ENCODE measurements at regions not wholly inside any gene's neighbourhood (a gene's known extent, or its start where the extent isn't known, plus 50 kb on each side); places are given as distances from the start of the nearest gene placed in this dataset.
"Not testable (repeated sequence)": the region's sequence is repeated elsewhere in the genome, so short reads cannot be mapped to it uniquely, and the experiment has no call there.

DNA sequence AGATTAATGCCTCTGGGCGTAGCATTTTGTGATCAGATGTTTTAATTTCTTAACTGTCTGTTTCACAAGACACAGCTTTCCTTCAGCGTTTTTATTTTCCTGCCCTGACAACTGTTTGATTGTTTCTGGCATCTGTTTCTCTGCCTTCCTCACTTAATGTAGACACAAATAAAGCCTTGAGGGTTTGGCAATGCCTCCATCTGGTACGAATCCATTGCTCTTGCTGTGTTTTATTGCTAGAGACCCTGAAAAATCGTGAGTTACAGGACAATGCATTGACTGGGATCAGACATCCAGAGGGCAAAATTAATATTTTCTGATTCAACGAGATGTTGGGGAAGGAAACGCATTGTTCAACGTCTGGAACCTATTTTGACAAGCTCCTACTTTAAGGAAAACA is 363.5 kb downstream of the MRPL39 start:
- Mint-ChIP-seq H3K4me1 (no peaks in the 10 kb centered on the region), H3K36me3 (no peaks in the 10 kb centered on the region), H3K4me3 (no peak overlapping the region), H3K9me3 (no peaks in the 10 kb centered on the region), H3K27ac (no peak overlapping the region), H3K27me3 (peaks cover 2% of the 10 kb centered on the region)
- ATAC-seq (ENCODE audit: low read depth) (no peak), DNase-seq (no peak)
- POLR2A ChIA-PET, result no interaction called here

DNA sequence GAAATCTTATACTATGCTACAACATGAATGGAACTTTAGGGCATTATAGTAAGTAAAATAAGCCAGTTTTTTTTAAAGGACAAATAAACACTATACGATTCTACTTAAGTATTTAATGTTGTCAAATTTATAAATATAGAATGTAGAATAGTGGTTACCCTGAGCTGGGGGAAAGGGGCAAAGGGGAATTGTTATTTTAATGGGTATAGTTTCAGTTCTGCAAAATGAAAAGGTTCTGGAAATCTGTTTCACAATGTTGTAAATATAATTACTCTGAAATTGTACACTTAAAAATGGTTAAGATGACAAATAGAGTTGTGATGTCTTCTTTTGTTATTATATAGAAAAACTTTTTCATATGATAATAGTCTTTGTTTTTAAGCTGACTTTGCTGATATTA is 366.3 kb downstream of the MRPL39 start:
- Mint-ChIP-seq H3K9me3 (no peaks in the 10 kb centered on the region), H3K27ac (no peak overlapping the region), H3K27me3 (peaks cover 2% of the 10 kb centered on the region), H3K4me3 (no peak overlapping the region), H3K36me3 (no peaks in the 10 kb centered on the region), H3K4me1 (no peaks in the 10 kb centered on the region)
- no peak for DNase-seq
- ATAC-seq (ENCODE audit: low read depth), result no peak
- POLR2A ChIA-PET, result no interaction called here

DNA sequence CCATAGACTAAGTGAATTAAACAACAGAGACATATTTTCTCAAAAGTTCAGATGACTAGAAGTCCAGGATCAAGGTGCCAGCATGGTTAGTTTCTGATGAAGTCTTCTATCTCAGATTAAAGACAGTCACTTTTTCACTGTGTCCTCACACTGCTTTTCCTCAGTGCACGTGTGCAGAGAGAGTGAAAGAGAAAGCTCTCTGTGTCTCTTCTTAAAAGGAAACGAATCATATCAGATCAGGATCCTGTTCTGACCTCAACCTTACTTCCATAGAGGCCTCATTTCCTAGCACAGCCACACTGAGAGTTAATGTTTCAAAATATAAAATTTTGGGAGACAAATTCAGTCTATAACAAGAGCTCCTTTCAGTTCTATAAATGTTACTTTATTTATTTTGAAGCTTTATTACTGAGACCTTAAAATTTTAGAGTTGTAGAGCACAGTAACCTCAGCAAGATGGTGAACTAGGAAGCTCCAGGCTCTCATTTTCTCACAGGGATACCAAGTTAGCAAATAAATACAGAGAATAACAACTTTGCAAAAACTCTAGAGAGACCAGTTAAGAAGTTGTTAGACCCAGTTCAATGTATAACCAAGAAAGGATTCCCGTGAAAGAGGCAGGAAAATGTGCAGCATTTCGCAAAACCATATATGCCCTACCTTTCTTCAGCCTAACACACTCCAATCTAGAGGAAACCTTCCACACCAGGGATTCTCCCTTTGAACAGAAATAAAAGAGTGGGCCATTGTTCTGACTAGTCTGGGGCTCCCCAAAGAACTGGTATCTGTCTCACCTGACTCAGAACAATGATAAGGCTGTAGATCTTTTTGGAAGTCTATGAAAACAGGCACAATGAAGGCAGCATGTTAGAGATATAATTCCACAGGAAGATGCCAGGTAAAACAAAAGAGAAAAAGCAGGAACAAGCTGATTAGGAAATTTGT is 372.2 kb downstream of the MRPL39 start:
- ATAC-seq (ENCODE audit: low read depth) (peak; percentile 45), DNase-seq (no peak)
- Mint-ChIP-seq H3K36me3 (no peaks in the 10 kb centered on the region), H3K27me3 (peaks cover 2% of the 10 kb centered on the region), H3K4me1 (no peaks in the 10 kb centered on the region), H3K27ac (no peak overlapping the region), H3K4me3 (no peak overlapping the region), H3K9me3 (no peaks in the 10 kb centered on the region)
- POLR2A ChIA-PET, result no interaction called here

DNA sequence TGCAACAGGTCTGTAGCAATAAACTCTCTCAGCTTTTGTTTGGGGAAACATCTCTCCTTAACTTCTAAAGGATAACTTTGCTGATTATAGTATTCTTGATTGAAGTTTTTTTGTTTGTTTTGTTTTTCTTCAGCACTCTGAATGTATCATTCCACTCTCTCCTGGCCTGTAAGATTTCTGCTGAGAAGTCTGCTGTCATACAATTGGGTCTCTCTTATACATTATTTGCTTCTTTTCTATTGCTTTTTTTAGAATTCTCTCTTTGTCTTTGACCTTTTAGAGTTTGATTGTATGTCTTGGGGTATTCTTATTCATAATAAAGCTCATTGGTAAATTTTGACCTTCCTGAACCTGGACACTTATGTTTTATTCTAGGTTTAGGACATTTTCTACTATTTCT is 386.3 kb downstream of the MRPL39 start:
- Mint-ChIP-seq H3K36me3 (no peaks in the 10 kb centered on the region), H3K9me3 (peaks cover 10% of the 10 kb centered on the region), H3K27ac (no peak overlapping the region), H3K4me1 (no peaks in the 10 kb centered on the region), H3K27me3 (no peaks in the 10 kb centered on the region), H3K4me3 (no peak overlapping the region)
- DNase-seq (no peak), ATAC-seq (ENCODE audit: low read depth) (no peak)
- POLR2A ChIA-PET, result no interaction called here

DNA sequence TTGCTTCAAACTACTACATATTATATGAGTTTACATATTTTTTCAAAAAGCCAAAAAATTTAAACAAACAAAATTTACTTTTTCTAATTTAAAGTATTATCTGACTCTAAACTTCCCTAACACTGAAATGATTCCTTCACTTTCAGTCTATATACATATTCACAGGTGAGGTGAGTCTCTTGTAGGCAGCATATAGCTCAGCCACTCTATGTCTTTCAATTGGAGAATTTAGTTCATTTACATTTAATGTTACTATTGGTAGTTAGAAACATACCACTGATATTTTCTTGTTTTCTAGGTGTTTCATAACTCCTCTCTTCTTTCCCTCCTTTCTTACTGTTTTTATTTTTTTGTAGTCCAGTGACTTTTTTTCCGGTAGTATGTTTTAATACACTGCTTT is 387.1 kb downstream of the MRPL39 start:
- no peak overlapping the region for H3K27ac Mint-ChIP-seq
- H3K36me3 Mint-ChIP-seq, result no peaks in the 10 kb centered on the region
- ATAC-seq (ENCODE audit: low read depth), result no peak
- H3K4me1 Mint-ChIP-seq, result no peaks in the 10 kb centered on the region
- H3K4me3 Mint-ChIP-seq, result no peak overlapping the region
- no peak for DNase-seq
- H3K9me3 Mint-ChIP-seq, result peaks cover 10% of the 10 kb centered on the region
- POLR2A ChIA-PET, result no interaction called here
- H3K27me3 Mint-ChIP-seq, result no peaks in the 10 kb centered on the region

DNA sequence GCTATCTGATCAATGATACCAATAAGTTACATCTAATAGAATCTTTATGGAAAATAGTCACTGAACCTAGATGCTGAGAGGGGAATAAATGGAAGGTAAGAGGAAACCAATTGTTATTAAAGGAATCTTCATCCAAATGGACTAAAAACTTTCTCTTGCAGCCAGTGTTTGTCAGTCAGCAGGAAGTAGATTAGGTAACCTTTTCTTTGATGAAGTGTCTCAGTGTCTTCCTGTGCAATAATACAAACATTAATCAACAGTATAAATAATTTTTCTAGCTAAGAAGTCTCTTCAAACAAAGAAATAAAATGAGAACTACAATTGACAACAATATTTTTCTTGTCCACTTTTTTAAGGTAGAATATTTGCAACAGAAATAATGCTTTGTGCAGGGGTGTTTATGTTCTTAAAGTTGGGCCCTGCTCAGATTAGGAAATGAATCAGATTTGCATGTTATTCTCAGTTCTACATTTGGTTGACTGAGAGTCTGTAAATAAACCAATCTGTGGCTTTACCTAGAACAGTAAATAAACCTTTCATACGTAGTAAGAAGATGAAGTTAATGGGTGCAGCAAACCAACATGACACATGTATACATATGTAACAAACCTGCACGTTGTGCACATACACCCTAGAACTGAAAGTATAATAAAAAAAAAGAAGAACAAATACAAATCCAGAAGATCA is 391.4 kb downstream of the MRPL39 start:
- no peak for ATAC-seq (ENCODE audit: low read depth)
- Mint-ChIP-seq H3K36me3 (no peaks in the 10 kb centered on the region), H3K9me3 (no peaks in the 10 kb centered on the region), H3K4me1 (no peaks in the 10 kb centered on the region), H3K27ac (no peak overlapping the region), H3K4me3 (no peak overlapping the region), H3K27me3 (no peaks in the 10 kb centered on the region)
- DNase-seq, result no peak
- POLR2A ChIA-PET, result no interaction called here

DNA sequence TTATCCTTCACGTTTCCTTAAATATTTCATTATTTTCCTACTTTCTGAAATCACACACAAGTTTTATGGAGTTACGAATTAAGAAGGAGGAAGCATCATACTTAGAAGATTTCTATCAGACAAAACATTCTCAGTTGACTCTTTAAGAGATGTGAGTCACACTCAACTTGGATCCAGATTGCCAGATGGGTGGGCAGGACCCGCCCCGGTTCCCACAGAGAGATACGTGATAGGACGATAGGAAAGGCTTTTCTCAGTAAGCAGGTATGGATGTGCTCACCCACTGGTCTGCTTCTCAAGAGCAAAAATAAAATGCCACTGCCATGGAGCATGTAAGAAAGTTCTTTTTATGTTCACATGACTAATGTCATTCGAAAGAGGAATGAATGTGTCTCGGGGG is 392.6 kb downstream of the MRPL39 start:
- no peak overlapping the region for H3K4me3 Mint-ChIP-seq
- DNase-seq (no peak), ATAC-seq (ENCODE audit: low read depth) (no peak)
- no peaks in the 10 kb centered on the region for H3K4me1 Mint-ChIP-seq
- H3K9me3 Mint-ChIP-seq, result no peaks in the 10 kb centered on the region
- H3K36me3 Mint-ChIP-seq, result no peaks in the 10 kb centered on the region
- H3K27ac Mint-ChIP-seq, result no peak overlapping the region
- H3K27me3 Mint-ChIP-seq, result no peaks in the 10 kb centered on the region
- POLR2A ChIA-PET, result no interaction called here

DNA sequence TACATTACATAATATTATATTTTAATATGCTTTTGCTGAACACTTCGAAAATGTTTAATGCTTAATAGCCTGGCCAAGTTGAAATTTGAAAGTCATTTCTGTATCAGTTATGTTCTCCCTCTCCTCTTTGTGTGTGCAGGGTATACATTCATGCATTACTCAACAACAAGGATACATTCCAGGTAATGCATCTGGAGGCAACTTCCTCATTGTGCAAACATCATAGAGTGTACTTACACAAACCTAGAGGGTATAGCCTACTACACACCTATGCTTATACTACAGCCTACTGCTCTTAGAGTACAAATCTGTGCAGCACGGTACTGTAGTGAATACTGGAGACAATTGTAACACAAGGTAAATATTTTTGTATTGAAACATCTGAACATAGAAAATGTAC is 407.3 kb downstream of the MRPL39 start:
- Mint-ChIP-seq H3K27ac (no peak overlapping the region), H3K36me3 (no peaks in the 10 kb centered on the region), H3K9me3 (no peaks in the 10 kb centered on the region), H3K4me1 (no peaks in the 10 kb centered on the region), H3K27me3 (no peaks in the 10 kb centered on the region), H3K4me3 (no peak overlapping the region)
- POLR2A ChIA-PET, result no interaction called here
- DNase-seq (no peak), ATAC-seq (ENCODE audit: low read depth) (no peak)

DNA sequence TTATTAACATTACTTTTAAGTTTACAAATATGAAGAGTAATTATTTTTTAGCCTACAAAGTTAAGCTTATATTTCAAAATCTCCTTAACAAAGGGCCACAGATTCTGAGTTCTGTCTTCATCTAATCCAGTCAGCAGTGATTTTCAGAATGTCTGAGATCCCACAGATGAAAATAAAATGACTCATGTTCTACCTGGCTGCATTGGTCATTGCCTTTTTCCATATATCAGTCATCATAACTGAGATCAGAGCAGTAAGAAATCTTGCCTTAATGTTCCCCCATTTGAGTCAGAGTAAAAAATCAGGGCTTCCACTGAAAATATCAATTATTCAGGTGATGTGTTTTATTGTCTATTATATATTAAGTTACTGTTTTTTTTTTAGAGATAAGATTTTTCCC is 416.1 kb downstream of the MRPL39 start:
- Mint-ChIP-seq H3K27me3 (no peaks in the 10 kb centered on the region), H3K9me3 (no peaks in the 10 kb centered on the region), H3K4me1 (no peaks in the 10 kb centered on the region), H3K27ac (no peak overlapping the region), H3K36me3 (no peaks in the 10 kb centered on the region), H3K4me3 (no peak overlapping the region)
- no peak for DNase-seq
- ATAC-seq (ENCODE audit: low read depth), result no peak
- POLR2A ChIA-PET, result no interaction called here

DNA sequence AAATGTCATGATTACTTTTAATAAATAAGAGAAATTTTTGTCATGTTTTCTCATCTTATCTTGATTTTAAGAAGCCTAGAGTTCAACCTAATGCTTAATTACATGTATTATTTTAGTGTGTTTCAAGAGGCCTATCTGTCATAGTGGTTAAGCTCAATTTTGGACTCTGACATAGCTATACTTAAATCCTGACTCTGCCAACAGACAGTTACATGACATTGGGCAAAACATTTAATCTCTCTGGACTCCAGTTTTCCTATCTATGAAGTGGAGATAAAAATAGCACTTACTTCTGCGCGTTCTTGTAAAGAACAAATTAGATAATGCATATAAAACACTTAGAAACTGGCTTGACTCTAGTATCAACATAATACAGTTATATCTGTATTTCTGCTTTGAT is 417.8 kb downstream of the MRPL39 start:
- no peak overlapping the region for H3K4me3 Mint-ChIP-seq
- POLR2A ChIA-PET, result no interaction called here
- no peaks in the 10 kb centered on the region for H3K4me1 Mint-ChIP-seq
- H3K36me3 Mint-ChIP-seq, result no peaks in the 10 kb centered on the region
- no peaks in the 10 kb centered on the region for H3K27me3 Mint-ChIP-seq
- ATAC-seq (ENCODE audit: low read depth) (no peak), DNase-seq (no peak)
- no peaks in the 10 kb centered on the region for H3K9me3 Mint-ChIP-seq
- no peak overlapping the region for H3K27ac Mint-ChIP-seq

DNA sequence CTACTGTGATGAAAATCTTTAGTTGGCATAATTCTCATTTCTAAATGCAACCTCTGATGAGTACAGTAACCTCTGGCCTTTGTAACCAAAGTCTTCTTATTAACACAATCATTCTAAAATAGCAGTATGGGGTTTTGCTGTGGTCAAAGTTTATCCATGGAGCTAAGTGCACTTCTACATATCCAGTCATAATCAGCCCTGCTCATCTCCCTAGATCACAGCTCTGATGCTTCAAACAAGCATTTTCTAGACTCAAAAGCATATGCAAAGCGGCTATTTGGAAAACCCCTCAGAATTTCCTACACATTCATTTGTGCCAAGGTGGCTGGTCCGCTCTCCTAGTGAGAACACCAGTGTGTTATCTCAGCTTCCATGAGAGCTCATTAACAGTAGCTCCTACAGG is 418.6 kb downstream of the MRPL39 start:
- H3K4me3 Mint-ChIP-seq, result no peak overlapping the region
- H3K36me3 Mint-ChIP-seq, result no peaks in the 10 kb centered on the region
- no peaks in the 10 kb centered on the region for H3K4me1 Mint-ChIP-seq
- POLR2A ChIA-PET, result no interaction called here
- no peak overlapping the region for H3K27ac Mint-ChIP-seq
- ATAC-seq (ENCODE audit: low read depth), result no peak
- H3K27me3 Mint-ChIP-seq, result no peaks in the 10 kb centered on the region
- no peaks in the 10 kb centered on the region for H3K9me3 Mint-ChIP-seq
- no peak for DNase-seq

DNA sequence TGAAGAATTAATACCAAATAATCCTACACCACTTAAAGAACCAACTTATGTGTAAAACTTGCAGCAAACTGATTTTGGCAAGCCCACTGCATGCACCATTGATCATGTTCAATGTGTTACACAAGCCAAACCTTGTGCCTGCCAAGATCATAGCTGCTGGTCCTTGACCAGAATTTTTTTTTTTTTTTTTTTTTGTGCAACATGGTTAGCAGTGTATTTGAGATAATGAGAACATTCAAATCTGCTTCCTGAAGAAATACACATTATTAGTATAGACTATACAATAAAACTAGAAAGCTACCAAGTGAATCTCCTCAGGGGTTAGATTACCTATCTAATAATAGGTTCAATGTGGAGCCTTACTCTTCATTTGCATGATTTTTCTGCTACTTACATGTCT is 421.0 kb downstream of the MRPL39 start:
- Mint-ChIP-seq H3K36me3 (no peaks in the 10 kb centered on the region), H3K4me1 (no peaks in the 10 kb centered on the region), H3K27ac (no peak overlapping the region), H3K27me3 (no peaks in the 10 kb centered on the region), H3K4me3 (no peak overlapping the region), H3K9me3 (no peaks in the 10 kb centered on the region)
- DNase-seq (no peak), ATAC-seq (ENCODE audit: low read depth) (no peak)
- POLR2A ChIA-PET, result interaction anchor here (0.7 kb wide), 1 partner anchor 51 kb away, joined by 4 read pairs; no protein-coding TSS in a partner anchor

DNA sequence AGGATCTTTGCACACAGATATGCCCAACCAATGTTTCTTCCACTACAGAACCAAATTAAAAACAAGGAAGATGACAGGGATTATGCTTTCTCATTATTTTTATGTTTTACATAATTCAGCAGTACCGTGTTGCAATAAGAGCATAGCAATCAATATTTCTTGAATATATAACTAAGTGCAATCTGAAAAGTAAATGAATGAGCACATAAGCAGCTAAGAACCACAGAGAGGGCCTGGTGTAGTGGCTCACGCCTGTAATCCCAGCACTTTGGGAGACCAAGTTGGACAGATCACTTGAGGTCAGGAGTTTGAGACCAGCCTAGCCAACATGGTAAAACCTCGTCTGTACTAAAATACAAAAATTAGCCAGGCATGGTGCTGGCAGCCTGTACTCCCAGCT is 423.7 kb downstream of the MRPL39 start:
- no peak overlapping the region for H3K27ac Mint-ChIP-seq
- DNase-seq (no peak), ATAC-seq (ENCODE audit: low read depth) (no peak)
- no peak overlapping the region for H3K4me3 Mint-ChIP-seq
- no peaks in the 10 kb centered on the region for H3K4me1 Mint-ChIP-seq
- POLR2A ChIA-PET, result no interaction called here
- no peaks in the 10 kb centered on the region for H3K36me3 Mint-ChIP-seq
- H3K9me3 Mint-ChIP-seq, result no peaks in the 10 kb centered on the region
- H3K27me3 Mint-ChIP-seq, result no peaks in the 10 kb centered on the region

DNA sequence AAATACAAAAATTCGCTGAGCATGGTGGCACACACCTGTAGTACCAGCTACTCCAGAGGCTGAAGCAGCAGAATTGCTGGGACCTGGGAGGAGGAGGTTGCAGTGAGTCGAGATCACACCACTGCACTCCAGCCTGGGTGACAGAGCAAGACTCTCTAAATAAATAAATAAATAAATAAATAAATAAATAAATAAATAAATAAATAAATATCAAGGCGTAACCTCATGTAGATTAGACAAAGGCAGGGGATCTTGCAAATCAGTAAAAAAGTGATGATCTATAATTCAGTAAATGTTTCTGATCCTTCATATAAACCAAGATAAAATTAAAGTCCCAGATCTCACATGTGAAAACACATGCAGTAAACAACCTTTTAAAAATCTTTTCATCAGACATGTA is 425.6 kb downstream of the MRPL39 start:
- H3K36me3 Mint-ChIP-seq; H3K9me3 Mint-ChIP-seq; DNase-seq; H3K4me1 Mint-ChIP-seq; H3K27me3 Mint-ChIP-seq; POLR2A ChIA-PET; H3K27ac Mint-ChIP-seq; ATAC-seq (ENCODE audit: low read depth); H3K4me3 Mint-ChIP-seq: not testable (repeated sequence)

Measured in activated naive CD8-positive, alpha-beta T cell treated with anti-CD3 and anti-CD28 coated beads, Interleukin-2, amount 10 ng/mL, durations not matched to agents 7 days and 5 days (primary cell).